Small intestine (tissue), 7 donors: ENCODE measurements at regions not wholly inside any gene's neighbourhood (a gene's known extent, or its start where the extent isn't known, plus 50 kb on each side); places are given as distances from the start of the nearest gene placed in this dataset.
"Not testable (repeated sequence)": the region's sequence is repeated elsewhere in the genome, so short reads cannot be mapped to it uniquely, and the experiment has no call there.

Experiments
- DNase-seq, 2 donors: peaks; one replicate each; pipeline versions ENCODE4 v3.0.0 to v3.0.0-alpha.2; 2013
- FAIRE-seq: peaks from 2 replicates; lab custom pipeline; 2012; peaks lifted over from hg19 to GRCh38; lab: Jason Lieb, UNC
- H3K27ac ChIP-seq, 3 donors: one replicate each; pipeline ENCODE4 v1.5.1; 2013; ENCODE audit warnings: low read length in 2 of 3, mild to moderate bottlenecking in 2 of 3, control low read depth in 1 of 3, inconsistent platforms in 1 of 3, low read depth in 1 of 3, moderate library complexity in 1 of 3
- H3K27me3 ChIP-seq, 3 donors: one replicate each; pipeline ENCODE4 v1.6.1; 2013; ENCODE audit warnings: low read length in 3 of 3, inconsistent platforms in 1 of 3; ENCODE audit not compliant: control insufficient read depth in 3 of 3, insufficient read depth in 3 of 3
- H3K36me3 ChIP-seq, 3 donors: one replicate each; pipeline ENCODE4 v1.6.1; 2013; ENCODE audit warnings: low read length in 3 of 3, inconsistent platforms in 1 of 3, low read depth in 1 of 3, mild to moderate bottlenecking in 1 of 3, moderate library complexity in 1 of 3; ENCODE audit not compliant: control insufficient read depth in 3 of 3, insufficient read depth in 2 of 3
- H3K4me1 ChIP-seq, 3 donors: one replicate each; pipeline ENCODE4 v1.6.1; 2013; ENCODE audit warnings: low read length in 2 of 3, inconsistent platforms in 1 of 3, low read depth in 1 of 3, mild to moderate bottlenecking in 1 of 3, moderate library complexity in 1 of 3; ENCODE audit not compliant: control insufficient read depth in 3 of 3, insufficient read depth in 2 of 3
- H3K4me3 ChIP-seq, 3 donors: one replicate each; pipeline ENCODE4 v1.5.1; 2013; ENCODE audit warnings: low read length in 3 of 3, control low read depth in 1 of 3, inconsistent platforms in 1 of 3, low read depth in 1 of 3, mild to moderate bottlenecking in 1 of 3, moderate library complexity in 1 of 3
- H3K9me3 ChIP-seq, 2 donors: one replicate each; pipeline ENCODE4 v1.6.1; 2013; ENCODE audit warnings: low read depth in 1 of 2, low read length in 1 of 2; ENCODE audit not compliant: control insufficient read depth in 2 of 2, insufficient read depth in 1 of 2
- WGBS, 3 donors: extraction: QIAGEN DNeasy Blood & Tissue Kit; methylation state at CpG; one replicate each; pipeline ENCODE4 v1.1.7; 2013; 5-methylcytosine and 5-hydroxymethylcytosine counted together
- donor health status: healthy with polysubstance abuse.
- donor health status: control.
- donor health status: control.
- donor health status: Bipolar disorder and iron deficiency.
- donor health status: healthy.

- Histone ChIP-seq H3K36me3 (no peaks in the 10 kb centered on the region), H3K27ac (no peak overlapping the region), H3K4me3 (no peak overlapping the region), H3K9me3 (no peaks in the 10 kb centered on the region), H3K27me3 (no peaks in the 10 kb centered on the region), H3K4me1 (no peaks in the 10 kb centered on the region)
- no peak for FAIRE-seq
- 91 to 96% (median 95%) methylated on average over 1 of the region's 1 CpG for WGBS, 3 donors
- DNase-seq = no peak
Measured at GRCh38 chr5:91243852-91244251, 139.3 kb downstream of the ARRDC3 start.

DNA sequence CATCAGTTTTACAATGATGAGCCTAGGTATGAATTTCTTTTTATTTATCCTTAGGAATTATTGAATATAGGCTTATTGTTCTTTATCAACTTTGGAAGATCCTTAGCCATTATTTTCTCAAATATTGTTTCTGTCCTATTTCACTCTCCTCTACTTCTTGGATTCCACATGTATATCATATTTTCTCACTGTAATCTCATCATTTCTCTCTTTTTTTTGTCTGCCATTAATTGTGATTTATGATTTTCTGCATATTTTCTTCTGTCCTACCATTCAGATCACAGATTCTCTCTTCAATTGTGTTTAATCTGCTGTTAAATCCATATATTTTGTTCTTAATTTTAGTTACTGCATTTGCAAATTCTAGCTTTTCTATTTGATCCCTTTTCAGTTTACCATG, 139.8 kb downstream of the ARRDC3 start:
- H3K9me3 ChIP-seq = no peaks in the 10 kb centered on the region
- no peaks in the 10 kb centered on the region for H3K4me1 ChIP-seq
- H3K36me3 ChIP-seq = no peaks in the 10 kb centered on the region
- no peak overlapping the region for H3K27ac ChIP-seq
- DNase-seq (no peak), FAIRE-seq (no peak)
- no peak overlapping the region for H3K4me3 ChIP-seq
- H3K27me3 ChIP-seq = no peaks in the 10 kb centered on the region

DNA sequence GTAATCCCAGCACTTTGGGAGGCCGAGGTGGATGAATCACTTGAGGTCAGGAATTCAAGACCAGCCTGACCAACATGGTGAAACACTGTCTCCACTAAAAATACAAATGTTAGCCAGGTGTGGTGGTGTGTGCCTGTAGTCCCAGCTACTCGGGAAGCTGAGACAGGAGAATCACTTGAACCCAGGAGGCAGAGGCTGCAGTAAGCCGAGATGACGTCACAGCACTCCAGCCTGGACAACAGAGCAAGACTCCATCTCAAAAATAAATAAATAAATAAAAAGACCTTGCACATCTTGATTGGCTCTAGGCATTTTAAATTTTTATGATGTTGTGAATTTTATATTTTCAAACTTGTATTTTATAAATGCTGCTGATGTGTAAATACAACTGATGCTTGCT, 141.7 kb downstream of the ARRDC3 start:
- not testable (repeated sequence) for FAIRE-seq, DNase-seq, H3K27ac ChIP-seq, H3K9me3 ChIP-seq, H3K36me3 ChIP-seq, H3K4me3 ChIP-seq, H3K27me3 ChIP-seq, H3K4me1 ChIP-seq
- WGBS, 3 donors = 93 to 97% (median 93%) methylated on average over 4 of the region's 4 CpGs

- no peaks in the 10 kb centered on the region for H3K4me1 ChIP-seq
- no peak overlapping the region for H3K4me3 ChIP-seq
- 91 to 96% (median 93%) methylated on average over 4 of the region's 4 CpGs for WGBS, 3 donors
- no peak for FAIRE-seq
- H3K36me3 ChIP-seq = no peaks in the 10 kb centered on the region
- no peaks in the 10 kb centered on the region for H3K9me3 ChIP-seq
- DNase-seq = no peak
- H3K27me3 ChIP-seq = no peaks in the 10 kb centered on the region
- no peak overlapping the region for H3K27ac ChIP-seq
Measured at GRCh38 chr5:91240175-91240574, 142.9 kb downstream of the ARRDC3 start.

GRCh38 chr5:91235271-91235694, 147.8 kb downstream of the ARRDC3 start:
- Histone ChIP-seq H3K9me3 (peaks cover 0 to 2% of the 10 kb centered on the region in 2 donors), H3K4me3 (no peak overlapping the region), H3K4me1 (no peaks in the 10 kb centered on the region), H3K27ac (no peak overlapping the region), H3K36me3 (no peaks in the 10 kb centered on the region), H3K27me3 (no peaks in the 10 kb centered on the region)
- FAIRE-seq = no peak
- 48 to 90% (median 86%) methylated on average over 2 of the region's 2 CpGs for WGBS, 3 donors
- DNase-seq = no peak

DNA sequence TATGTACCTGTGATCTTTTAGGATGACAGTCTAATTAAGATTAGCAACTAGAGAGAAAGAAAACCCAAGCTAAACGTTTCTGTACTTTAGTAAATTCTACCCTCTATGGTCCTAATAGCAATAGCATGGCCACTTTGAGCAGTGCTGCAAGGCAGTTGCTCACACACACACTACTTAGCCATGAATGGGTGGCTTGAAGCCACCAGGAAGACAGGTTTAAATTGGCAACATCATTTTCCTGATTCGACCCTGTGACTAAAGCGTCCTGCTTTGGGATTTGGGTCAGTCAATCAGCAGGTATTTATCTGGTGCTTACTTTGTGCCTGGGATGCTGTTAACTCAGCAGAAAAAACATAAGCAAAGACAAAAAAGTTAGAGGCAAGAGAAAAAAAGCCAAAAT, 150.6 kb downstream of the ARRDC3 start:
- WGBS, 3 donors = 67 to 72% (median 72%) methylated on average over 3 of the region's 3 CpGs
- no peaks in the 10 kb centered on the region for H3K27me3 ChIP-seq

DNA sequence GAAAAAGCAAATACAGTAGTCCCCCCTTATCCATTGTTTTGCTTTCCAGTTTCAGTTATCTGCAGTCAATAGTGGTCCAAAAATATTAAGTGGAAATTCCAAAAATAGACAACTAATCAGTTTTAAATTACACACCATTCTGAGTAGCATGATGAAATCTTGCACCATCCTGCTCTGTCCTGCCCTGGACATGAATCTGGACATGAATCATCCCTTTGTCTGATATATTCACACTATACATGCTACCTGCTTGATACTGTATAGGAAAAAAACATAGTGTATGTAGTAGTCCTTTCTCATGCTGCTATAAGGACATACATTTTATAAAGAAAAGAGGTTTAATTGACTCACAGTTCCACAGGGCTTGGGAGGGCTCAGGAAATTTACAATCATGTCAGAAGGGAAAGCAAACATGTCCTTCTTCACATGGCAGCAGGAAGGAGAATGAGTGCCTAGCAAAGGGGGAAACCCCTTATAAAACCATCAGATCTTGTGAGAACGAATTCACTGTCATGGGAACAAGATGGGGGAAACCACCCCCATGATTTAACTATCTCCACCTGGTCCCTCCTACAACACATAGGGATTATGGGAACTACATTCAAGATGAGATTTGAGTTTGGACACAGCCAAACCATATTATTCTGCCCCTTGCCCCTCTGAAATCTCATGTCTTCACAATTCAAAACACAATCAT, 153.9 kb downstream of the ARRDC3 start:
- WGBS, 3 donors = 56 to 89% (median 73%) methylated on average over 1 of the region's 1 CpG

More for the DNA sequence above, 150.6 kb downstream of the ARRDC3 start:
- FAIRE-seq (no peak), DNase-seq (no peak)
- no peaks in the 10 kb centered on the region for H3K4me1 ChIP-seq
- no peak overlapping the region for H3K4me3 ChIP-seq
- H3K9me3 ChIP-seq = peaks cover 0 to 11% of the 10 kb centered on the region in 2 donors
- no peak overlapping the region for H3K27ac ChIP-seq
- H3K36me3 ChIP-seq = no peaks in the 10 kb centered on the region

GRCh38 chr5:91228188-91228587, 154.9 kb downstream of the ARRDC3 start:
- 86 to 88% (median 88%) methylated on average over 1 of the region's 1 CpG for WGBS, 3 donors
- no peak overlapping the region for H3K27ac ChIP-seq
- FAIRE-seq = no peak

More for the DNA sequence above, 153.9 kb downstream of the ARRDC3 start:
- no peak overlapping the region for H3K27ac ChIP-seq
- DNase-seq (no peak), FAIRE-seq (no peak)
- H3K36me3 ChIP-seq = no peaks in the 10 kb centered on the region
- peaks cover 0 to 11% of the 10 kb centered on the region in 2 donors for H3K9me3 ChIP-seq
- no peaks in the 10 kb centered on the region for H3K4me1 ChIP-seq
- no peak overlapping the region for H3K4me3 ChIP-seq
- H3K27me3 ChIP-seq = no peaks in the 10 kb centered on the region

More at GRCh38 chr5:91228188-91228587, 154.9 kb downstream of the ARRDC3 start:
- Histone ChIP-seq H3K9me3 (peaks cover 0 to 11% of the 10 kb centered on the region in 2 donors), H3K4me3 (no peak overlapping the region), H3K4me1 (no peaks in the 10 kb centered on the region), H3K27me3 (no peaks in the 10 kb centered on the region), H3K36me3 (no peaks in the 10 kb centered on the region)
- no peak for DNase-seq
